HepG2 (cell line): ENCODE measurements at regions not wholly inside any gene's neighbourhood (a gene's known extent, or its start where the extent isn't known, plus 50 kb on each side); places are given as distances from the start of the nearest gene placed in this dataset.

Experiments
- BHLHE40 ChIP-seq: IDR thresholded peaks from 2 replicates; pipeline ENCODE4 v1.6.1; 2011; ENCODE audit warnings: low read length, improper control_type of control experiment
- POLR2AphosphoS5 ChIP-seq: IDR thresholded peaks from 2 replicates; pipeline ENCODE4 v1.6.1; 2012; ENCODE audit warnings: low read depth, low read length
- ZNF3 ChIP-seq: IDR thresholded peaks from 2 replicates; pipeline ENCODE4 v1.7.0; 2017; ENCODE audit warnings: inconsistent platforms
- ZNF660 ChIP-seq: sonication (generic); formaldehyde crosslinking; IDR thresholded peaks from 2 replicates; pipeline ENCODE4 v1.5.1; 2020; ENCODE audit warnings: mild to moderate bottlenecking, low read depth, missing genetic modification reagents, borderline replicate concordance

- no peak for TF ChIP-seq POLR2AphosphoS5
- no peak for TF ChIP-seq ZNF3
- TF ChIP-seq ZNF660 (CRISPR knock-in tag) = no peak
- TF ChIP-seq BHLHE40 = no peak
Observed at GRCh38 chr1:164261691-164262240, 297.2 kb upstream of the PBX1 start.
